Aorta (tissue), 5 donors: ENCODE measurements at regions not wholly inside any gene's neighbourhood (a gene's known extent, or its start where the extent isn't known, plus 50 kb on each side); places are given as distances from the start of the nearest gene placed in this dataset.
A peak's percentile ranks its signal among the peaks of the same experiment; 100 is the strongest.

Experiments
- ATAC-seq: fragments of 200-7000 bp; cut with Tn5 transposase; one replicate; pipeline ENCODE4 v1.9.1; 2022; ENCODE audit warnings: moderate library complexity; ENCODE audit not compliant: low FRiP score
- DNase-seq, 2 donors: peaks; one replicate each; pipeline ENCODE4 v3.0.0-alpha.2; 2020
- H3K27ac ChIP-seq, 2 donors: one replicate each; pipeline ENCODE4 v1.5.1; 2013; ENCODE audit warnings: low read length in 2 of 2, mild to moderate bottlenecking in 2 of 2, moderate library complexity in 2 of 2, control low read depth in 1 of 2, inconsistent platforms in 1 of 2, low read depth in 1 of 2
- H3K27me3 ChIP-seq, 2 donors: one replicate each; pipeline ENCODE4 v1.6.1; 2013; ENCODE audit warnings: control low read depth in 1 of 2, low read length in 1 of 2, mild to moderate bottlenecking in 1 of 2, moderate library complexity in 1 of 2; ENCODE audit not compliant: insufficient read depth in 2 of 2, control insufficient read depth in 1 of 2
- H3K36me3 ChIP-seq, 2 donors: one replicate each; pipeline ENCODE4 v1.6.1; 2013; ENCODE audit warnings: control low read depth in 1 of 2, low read length in 1 of 2, mild to moderate bottlenecking in 1 of 2; ENCODE audit not compliant: insufficient read depth in 2 of 2, control insufficient read depth in 1 of 2
- H3K4me1 ChIP-seq, 2 donors: one replicate each; pipeline ENCODE4 v1.6.1; 2013; ENCODE audit warnings: low read length in 2 of 2, control low read depth in 1 of 2, mild to moderate bottlenecking in 1 of 2, moderate library complexity in 1 of 2; ENCODE audit not compliant: insufficient read depth in 2 of 2, control insufficient read depth in 1 of 2
- H3K4me3 ChIP-seq, 2 donors: one replicate each; pipeline ENCODE4 v1.5.1; 2013; ENCODE audit warnings: low read length in 2 of 2, control low read depth in 1 of 2, mild to moderate bottlenecking in 1 of 2
- H3K9me3 ChIP-seq: one replicate; pipeline ENCODE4 v1.6.1; 2013; ENCODE audit warnings: mild to moderate bottlenecking, low read length; ENCODE audit not compliant: control insufficient read depth
- WGBS, 2 donors: extraction: QIAGEN DNeasy Blood & Tissue Kit; methylation state at CpG; one replicate each; pipeline ENCODE4 v1.1.7; 2013; 5-methylcytosine and 5-hydroxymethylcytosine counted together
- intact Hi-C, 2 donors: fragments of 100-400 bp; cut with DNase I; formaldehyde crosslinking; loops; one replicate each; pipeline versions ENCODE4 v1.14.2 to v1.15.0; 2022
- donor health status: healthy with polysubstance abuse.
- donor health status: Bipolar disorder and iron deficiency.
- donor health status: DM: no; HTN: no; CAD: no.
- donor health status: DM: no; HTN: no; CAD: no.
- donor health status: DM: yes; HTN: yes; CAD: no.

DNA sequence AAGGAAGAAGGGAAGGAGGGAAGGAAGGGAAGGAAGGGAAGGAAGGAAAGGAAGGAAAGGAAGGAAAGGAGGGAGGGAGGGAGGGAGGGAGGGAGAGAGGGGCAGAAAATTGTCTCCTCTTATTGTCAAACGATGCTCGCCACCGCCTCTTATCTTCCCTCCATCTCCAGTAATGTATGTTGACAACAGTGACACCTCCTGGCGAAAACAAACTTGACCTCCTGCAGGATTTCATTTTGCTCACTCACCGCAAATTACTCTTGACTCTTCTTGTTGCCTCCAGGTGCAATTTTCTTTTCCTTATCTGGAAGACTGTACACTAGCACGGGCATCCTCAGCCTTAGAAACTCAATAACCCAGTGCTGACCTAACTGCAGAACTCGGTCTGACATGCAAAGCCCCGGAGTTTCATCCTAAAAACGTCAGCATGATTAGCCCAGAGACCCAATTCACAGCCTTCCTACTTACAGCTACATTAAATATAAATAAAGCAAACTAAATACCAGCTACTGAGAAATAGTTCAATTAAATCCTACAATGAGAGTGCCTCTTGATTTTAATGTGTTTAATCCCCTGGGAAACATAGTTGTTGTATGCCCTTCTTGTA lies 512.4 kb upstream of the TMPO start:
- WGBS, 2 donors, result 15 to 21% methylated on average over 9 of the region's 9 CpGs
- intact Hi-C loops, result loop anchor here (10.0 kb wide), 2 partner anchors 288 to 1418 kb away; no protein-coding TSS in a partner anchor
- Histone ChIP-seq H3K27me3 (no peaks in the 10 kb centered on the region), H3K4me1 (peaks cover 0 to 2% of the 10 kb centered on the region in 2 donors), H3K36me3 (no peaks in the 10 kb centered on the region), H3K4me3 (no peak overlapping the region), H3K9me3 (no peaks in the 10 kb centered on the region), H3K27ac (no peak overlapping the region)
- DNase-seq (peak in 1 of 2 donors; percentile 44), ATAC-seq (no peak)

GRCh38 chr12:98007963-98008362 lies 507.4 kb upstream of the TMPO start:
- intact Hi-C loops, result loop anchor here (10.0 kb wide), 2 partner anchors 293 to 1423 kb away; no protein-coding TSS in a partner anchor
- WGBS, 2 donors, result 0% methylated on average over 1 of the region's 1 CpG
- ATAC-seq, result no peak
- no peaks in the 10 kb centered on the region for H3K9me3 ChIP-seq
- H3K36me3 ChIP-seq, result no peaks in the 10 kb centered on the region
- no peaks in the 10 kb centered on the region for H3K27me3 ChIP-seq
- no peak overlapping the region for H3K4me3 ChIP-seq
- no peak for DNase-seq
- H3K4me1 ChIP-seq, result peaks cover 0 to under 1% of the 10 kb centered on the region in 2 donors
- H3K27ac ChIP-seq, result no peak overlapping the region

DNA sequence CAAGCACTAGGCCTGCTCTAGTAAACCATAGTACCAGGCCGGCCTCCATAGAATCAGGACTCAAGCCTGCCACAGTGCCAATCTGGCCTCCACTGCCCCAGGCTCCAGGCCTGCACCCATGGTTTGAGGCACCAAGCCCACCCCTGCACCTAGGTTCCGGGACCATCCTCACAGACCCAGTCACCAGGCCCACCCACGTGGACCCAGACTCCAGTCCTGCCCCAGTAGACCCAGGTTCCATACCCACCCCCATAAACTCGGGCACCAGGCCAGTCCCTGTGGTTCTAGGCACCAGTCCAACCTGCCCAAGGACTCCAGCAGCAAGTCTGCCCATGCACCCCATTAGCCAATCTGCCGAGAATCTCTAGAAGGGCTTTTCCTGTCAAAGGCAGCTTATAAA lies 501.8 kb upstream of the TMPO start:
- intact Hi-C loops, result no loop called here
- 73 to 74% methylated on average over 5 of the region's 5 CpGs for WGBS, 2 donors
- H3K36me3 ChIP-seq, result no peaks in the 10 kb centered on the region
- H3K27ac ChIP-seq, result no peak overlapping the region
- ATAC-seq, result no peak
- H3K4me3 ChIP-seq, result no peak overlapping the region
- H3K27me3 ChIP-seq, result no peaks in the 10 kb centered on the region
- DNase-seq, result peak in 1 of 2 donors; percentile 62
- no peaks in the 10 kb centered on the region for H3K9me3 ChIP-seq
- no peaks in the 10 kb centered on the region for H3K4me1 ChIP-seq

DNA sequence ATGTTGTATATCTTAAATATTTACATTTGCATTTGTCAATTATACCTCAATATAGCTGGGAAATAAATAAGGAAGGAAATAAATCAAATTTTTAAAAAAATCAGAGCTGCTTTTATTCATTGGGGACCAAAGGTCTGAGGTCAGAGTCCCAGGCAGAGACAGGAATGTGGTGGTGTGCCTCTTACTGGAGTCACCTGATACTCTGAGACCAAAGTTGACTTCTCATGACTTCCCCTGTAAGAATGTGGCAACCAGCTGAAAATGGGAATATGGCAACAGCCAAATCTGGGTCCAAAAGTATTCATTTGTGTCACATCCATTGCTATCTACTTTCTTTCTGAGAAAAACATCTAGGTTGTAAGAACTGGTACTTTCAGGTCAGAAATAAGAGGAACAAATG lies 496.6 kb upstream of the TMPO start:
- no peaks in the 10 kb centered on the region for H3K27me3 ChIP-seq
- H3K4me1 ChIP-seq, result no peaks in the 10 kb centered on the region
- no peaks in the 10 kb centered on the region for H3K36me3 ChIP-seq
- H3K4me3 ChIP-seq, result no peak overlapping the region
- DNase-seq (no peak), ATAC-seq (no peak)
- H3K9me3 ChIP-seq, result no peaks in the 10 kb centered on the region
- H3K27ac ChIP-seq, result no peak overlapping the region
- intact Hi-C loops, result no loop called here

DNA sequence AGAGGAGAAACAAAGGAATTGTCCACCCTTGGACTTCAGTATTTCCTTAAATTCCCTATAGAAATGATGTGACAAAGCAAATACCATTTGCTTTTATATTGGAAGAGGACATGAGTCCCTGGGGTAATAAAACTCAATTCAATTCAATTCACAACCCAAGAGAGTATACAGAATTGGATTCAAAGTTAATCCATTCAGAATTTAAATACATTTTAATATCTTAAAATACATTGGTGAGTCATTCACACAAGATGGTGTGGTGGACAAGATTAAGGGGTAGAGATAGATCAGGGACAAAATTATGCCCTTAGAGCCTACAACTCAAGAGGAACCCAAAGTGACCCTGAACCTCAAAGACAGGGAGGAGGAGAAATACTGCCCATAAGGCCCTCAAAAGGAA lies 495.0 kb upstream of the TMPO start:
- Histone ChIP-seq H3K9me3 (no peaks in the 10 kb centered on the region), H3K4me1 (no peaks in the 10 kb centered on the region), H3K27me3 (no peaks in the 10 kb centered on the region), H3K27ac (no peak overlapping the region), H3K4me3 (no peak overlapping the region), H3K36me3 (no peaks in the 10 kb centered on the region)
- DNase-seq, result no peak
- no peak for ATAC-seq
- intact Hi-C loops, result no loop called here

- Histone ChIP-seq H3K27me3 (no peaks in the 10 kb centered on the region), H3K27ac (no peak overlapping the region), H3K36me3 (no peaks in the 10 kb centered on the region), H3K4me1 (no peaks in the 10 kb centered on the region), H3K9me3 (peaks cover 2% of the 10 kb centered on the region), H3K4me3 (no peak overlapping the region)
- no peak for DNase-seq
- intact Hi-C loops, result no loop called here
- ATAC-seq, result no peak
Measured at GRCh38 chr12:98022961-98023360, 492.4 kb upstream of the TMPO start.

- Histone ChIP-seq H3K36me3 (no peaks in the 10 kb centered on the region), H3K4me1 (no peaks in the 10 kb centered on the region), H3K9me3 (no peaks in the 10 kb centered on the region), H3K27me3 (no peaks in the 10 kb centered on the region), H3K4me3 (no peak overlapping the region), H3K27ac (no peak overlapping the region)
- ATAC-seq, result no peak
- DNase-seq, result no peak
- intact Hi-C loops, result no loop called here
- WGBS, 2 donors, result 49 to 51% methylated on average over 2 of the region's 2 CpGs
Measured at GRCh38 chr12:98037401-98038140, 477.8 kb upstream of the TMPO start.

DNA sequence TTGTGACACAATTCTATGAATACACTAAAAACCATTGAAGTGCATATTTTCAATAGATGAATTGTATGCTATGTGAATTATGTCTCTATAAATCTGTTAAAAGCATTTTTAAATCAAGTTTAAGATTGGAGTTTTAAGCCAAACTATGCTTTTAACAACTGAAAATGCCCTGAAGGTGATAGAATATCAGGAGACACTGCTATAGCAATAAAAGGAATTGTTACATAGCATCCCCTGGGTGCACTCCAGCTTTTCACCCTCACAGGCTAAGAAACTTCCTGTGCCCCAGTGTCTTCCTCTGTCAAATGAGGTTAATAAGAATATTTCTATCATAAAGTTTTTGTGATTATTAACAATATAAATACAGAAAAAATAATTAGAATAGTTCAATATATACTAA lies 472.7 kb upstream of the TMPO start:
- DNase-seq (no peak), ATAC-seq (no peak)
- Histone ChIP-seq H3K36me3 (no peaks in the 10 kb centered on the region), H3K4me1 (no peaks in the 10 kb centered on the region), H3K4me3 (no peak overlapping the region), H3K27ac (no peak overlapping the region), H3K27me3 (peaks cover 0 to 1% of the 10 kb centered on the region in 2 donors), H3K9me3 (no peaks in the 10 kb centered on the region)
- intact Hi-C loops, result no loop called here

DNA sequence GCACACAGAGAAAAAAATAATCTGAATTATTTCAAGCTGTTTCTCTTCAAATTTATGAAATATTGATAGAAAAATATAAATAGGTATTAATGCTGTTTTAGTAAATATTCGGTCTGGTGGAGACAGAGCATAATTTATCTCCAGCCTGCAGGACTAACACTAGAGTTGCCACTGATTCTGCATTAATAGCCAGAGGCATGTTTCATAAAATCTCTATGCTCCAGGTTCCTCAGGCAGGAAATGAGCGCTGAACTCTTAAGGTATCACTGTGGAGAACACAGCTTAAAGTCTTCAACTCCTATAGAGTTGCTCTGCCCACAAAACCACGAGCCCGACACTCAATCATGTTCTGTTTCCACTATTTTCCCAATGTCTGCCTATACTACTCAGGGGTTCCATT lies 470.0 kb upstream of the TMPO start:
- peaks cover 0 to 1% of the 10 kb centered on the region in 2 donors for H3K27me3 ChIP-seq
- intact Hi-C loops, result no loop called here
- no peak overlapping the region for H3K27ac ChIP-seq
- peaks cover 1% of the 10 kb centered on the region for H3K9me3 ChIP-seq
- H3K36me3 ChIP-seq, result no peaks in the 10 kb centered on the region
- ATAC-seq (no peak), DNase-seq (no peak)
- no peak overlapping the region for H3K4me3 ChIP-seq
- 58 to 63% methylated on average over 4 of the region's 4 CpGs for WGBS, 2 donors
- H3K4me1 ChIP-seq, result no peaks in the 10 kb centered on the region
